OCI-LY3 (cell line): ENCODE measurements at regions not wholly inside any gene's neighbourhood (a gene's known extent, or its start where the extent isn't known, plus 50 kb on each side); places are given as distances from the start of the nearest gene placed in this dataset.

Source experiments
- H2AFZ ChIP-seq: fragments of 200-600, 300-600 bp; shearing (Covaris generic); 2 replicates; pipeline ENCODE4 v1.6.0; 2014; ENCODE audit warnings: antibody characterized with exemption, low read depth, low read length
- H3K27ac ChIP-seq: fragments of 200-600, 300-600 bp; sonication (generic); 2 replicates; pipeline ENCODE4 v1.5.1; 2014; ENCODE audit warnings: mild to moderate bottlenecking, low read length, moderate library complexity, mixed read lengths
- H3K27me3 ChIP-seq: fragments of 200-600, 300-600 bp; sonication (generic); 2 replicates; pipeline ENCODE4 v1.6.1; 2014; ENCODE audit warnings: low read depth, low read length, mixed read lengths
- H3K36me3 ChIP-seq: fragments of 200-600, 300-600 bp; sonication (generic); replicated peaks from 2 replicates; pipeline ENCODE3; 2014; ENCODE audit warnings: low read depth, low read length, mixed read lengths
- H3K4me1 ChIP-seq: fragments of 300-600, 200-600 bp; sonication (generic); 2 replicates; pipeline ENCODE4 v1.6.1; 2014; ENCODE audit warnings: low read length, mixed read lengths
- H3K4me2 ChIP-seq: fragments of 200-600, 300-600 bp; sonication (generic); 2 replicates; pipeline ENCODE4 v1.6.1; 2014; ENCODE audit warnings: low read length, mixed read lengths
- H3K4me3 ChIP-seq: fragments of 300-600, 200-600 bp; sonication (generic); 2 replicates; pipeline ENCODE4 v1.5.1; 2014; ENCODE audit warnings: antibody characterized with exemption, mild to moderate bottlenecking, low read length, moderate library complexity
- H3K79me2 ChIP-seq: fragments of 300-600, 200-600 bp; shearing (Covaris generic); 2 replicates; pipeline ENCODE4 v1.6.1; 2014; ENCODE audit warnings: mild to moderate bottlenecking, low read length, mixed read lengths
- H3K9ac ChIP-seq: fragments of 300-600, 200-600 bp; shearing (Covaris generic); 2 replicates; pipeline ENCODE4 v1.6.0; 2014; ENCODE audit warnings: mild to moderate bottlenecking, low read length, moderate library complexity
- H3K9me3 ChIP-seq: fragments of 200-600, 300-600 bp; shearing (Covaris generic); 2 replicates; pipeline ENCODE4 v1.6.1; 2014; ENCODE audit warnings: low read length, mixed read lengths; ENCODE audit not compliant: insufficient read depth
- H4K20me1 ChIP-seq: fragments of 200-600, 300-600 bp; sonication (generic); 2 replicates; pipeline ENCODE4 v1.6.1; 2016; ENCODE audit warnings: low read length, mixed read lengths; ENCODE audit not compliant: insufficient read depth
- CTCF ChIP-seq: fragments of 200-600, 300-600 bp; sonication (generic); IDR thresholded peaks from 2 replicates; pipeline ENCODE4 v1.5.1; 2014; ENCODE audit warnings: antibody characterized with exemption, low read length, low read depth
- EZH2phosphoT487 ChIP-seq: fragments of 200-600 bp; shearing (Covaris generic); IDR thresholded peaks from 2 replicates; pipeline ENCODE4 v1.6.1; 2018; ENCODE audit warnings: antibody characterized with exemption, mixed run types, low read depth

DNA sequence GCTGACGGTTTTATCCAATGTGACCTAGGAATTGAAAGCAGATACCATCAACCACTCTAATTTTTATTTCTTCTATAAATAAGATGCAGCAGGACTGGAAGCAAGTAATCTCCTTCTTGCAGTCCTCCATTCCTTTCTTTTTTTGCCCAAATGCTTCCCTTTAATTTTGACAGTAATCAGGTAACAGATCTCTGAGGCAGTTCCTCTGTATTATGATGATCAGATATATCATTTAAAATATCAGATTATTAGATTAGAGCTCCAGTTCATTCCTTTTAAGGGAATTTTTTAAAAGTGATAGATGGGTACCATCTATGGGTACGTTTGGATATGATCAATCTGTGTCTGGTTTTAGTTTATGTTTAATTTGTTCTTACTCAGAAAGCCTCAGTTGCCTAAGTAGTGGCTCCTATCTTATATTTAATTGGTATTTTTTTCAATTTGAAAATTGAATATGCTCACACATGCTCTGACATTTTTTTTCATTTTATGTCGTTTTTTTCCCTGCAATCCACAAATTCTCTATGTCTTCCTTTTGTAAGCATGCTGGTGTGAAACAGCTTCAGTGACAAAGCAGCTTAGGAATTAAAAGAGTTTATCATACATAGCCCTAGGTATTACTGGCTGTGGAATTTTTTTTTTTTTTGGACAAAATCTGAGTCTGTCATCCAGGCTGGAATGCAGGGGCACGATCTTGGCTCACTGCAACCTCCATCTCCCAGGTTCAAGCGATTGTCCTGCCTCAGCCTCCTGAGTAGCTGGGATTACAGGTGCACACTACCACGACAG is 73.7 kb upstream of the ANK2 start:
- H3K4me3 ChIP-seq = no peak overlapping the region
- H4K20me1 ChIP-seq = no peaks in the 10 kb centered on the region
- peaks cover 5% of the 10 kb centered on the region for H3K36me3 ChIP-seq
- no peaks in the 10 kb centered on the region for H3K4me1 ChIP-seq
- H3K9me3 ChIP-seq = no peaks in the 10 kb centered on the region
- no peak overlapping the region for H3K27ac ChIP-seq
- H3K4me2 ChIP-seq = no peak overlapping the region
- H3K27me3 ChIP-seq = no peaks in the 10 kb centered on the region
- H3K9ac ChIP-seq = no peak overlapping the region
- no peak overlapping the region for H2AFZ ChIP-seq
- no peak for TF ChIP-seq EZH2phosphoT487
- no peak for TF ChIP-seq CTCF
- no peaks in the 10 kb centered on the region for H3K79me2 ChIP-seq

DNA sequence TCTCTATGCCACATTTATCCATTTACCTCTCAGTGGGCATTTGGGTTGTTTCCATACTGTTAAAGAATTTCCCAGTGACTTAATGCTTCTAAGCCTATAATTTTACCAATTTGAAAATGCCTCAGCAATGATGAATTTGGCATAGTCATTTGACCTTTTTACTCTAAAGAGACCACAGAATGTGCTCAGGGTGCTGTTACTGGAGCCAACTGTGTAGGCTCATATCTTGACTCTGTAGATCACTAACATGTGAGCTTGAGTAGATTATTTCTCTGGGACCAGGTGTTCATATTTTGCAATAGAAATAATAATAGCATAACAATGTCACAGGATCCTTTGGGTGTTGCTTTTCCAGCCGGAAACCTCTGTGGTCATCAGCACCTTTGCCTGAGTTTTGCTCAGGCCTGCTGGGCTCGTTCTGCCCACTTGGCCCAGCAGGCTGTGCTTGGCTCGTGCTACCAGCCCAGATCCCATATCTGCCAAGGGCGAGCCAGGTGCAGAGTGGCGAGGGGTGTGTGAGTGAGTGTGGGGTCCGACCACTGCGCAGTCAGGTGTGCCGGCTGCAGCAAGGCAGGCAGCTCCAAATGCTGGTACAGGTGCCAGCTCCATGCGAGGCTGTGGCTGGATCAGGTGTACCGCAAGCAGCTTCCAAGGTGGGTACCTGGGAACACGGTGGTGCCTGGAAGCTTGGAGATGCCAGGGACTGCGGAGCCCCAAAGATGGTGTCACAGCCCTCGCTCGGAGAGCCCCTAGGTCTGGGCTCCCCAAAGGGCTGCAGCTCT is 70.6 kb upstream of the ANK2 start:
- Histone ChIP-seq H3K27ac (no peak overlapping the region), H3K4me1 (no peaks in the 10 kb centered on the region), H3K9me3 (no peaks in the 10 kb centered on the region), H2AFZ (no peak overlapping the region), H3K27me3 (no peaks in the 10 kb centered on the region), H3K4me2 (no peak overlapping the region), H4K20me1 (no peaks in the 10 kb centered on the region), H3K9ac (no peak overlapping the region), H3K36me3 (peaks cover 5% of the 10 kb centered on the region), H3K79me2 (no peaks in the 10 kb centered on the region), H3K4me3 (no peak overlapping the region)
- TF ChIP-seq EZH2phosphoT487 = no peak
- no peak for TF ChIP-seq CTCF

GRCh38 chr4:112979881-112980421 is 69.5 kb upstream of the ANK2 start:
- H3K79me2 ChIP-seq = no peaks in the 10 kb centered on the region
- no peaks in the 10 kb centered on the region for H3K9me3 ChIP-seq
- no peak overlapping the region for H3K4me3 ChIP-seq
- no peak overlapping the region for H3K4me2 ChIP-seq
- H2AFZ ChIP-seq = no peak overlapping the region
- H3K27me3 ChIP-seq = no peaks in the 10 kb centered on the region
- TF ChIP-seq EZH2phosphoT487 = no peak
- H3K27ac ChIP-seq = no peak overlapping the region
- H3K36me3 ChIP-seq = peaks cover 5% of the 10 kb centered on the region
- H3K4me1 ChIP-seq = no peaks in the 10 kb centered on the region
- H4K20me1 ChIP-seq = no peaks in the 10 kb centered on the region
- H3K9ac ChIP-seq = no peak overlapping the region

GRCh38 chr4:112982680-112983079 is 66.8 kb upstream of the ANK2 start:
- Histone ChIP-seq H3K27me3 (no peaks in the 10 kb centered on the region), H3K36me3 (peaks cover 5% of the 10 kb centered on the region), H3K4me2 (no peak overlapping the region), H3K79me2 (no peaks in the 10 kb centered on the region), H3K27ac (no peak overlapping the region), H2AFZ (no peak overlapping the region), H3K4me1 (no peaks in the 10 kb centered on the region), H4K20me1 (no peaks in the 10 kb centered on the region), H3K9me3 (no peaks in the 10 kb centered on the region), H3K9ac (no peak overlapping the region), H3K4me3 (no peak overlapping the region)
- TF ChIP-seq EZH2phosphoT487 (no peak), CTCF (no peak)
